H1 (cell line): ENCODE measurements at regions not wholly inside any gene's neighbourhood (a gene's known extent, or its start where the extent isn't known, plus 50 kb on each side); places are given as distances from the start of the nearest gene placed in this dataset.

Experiments used
- CTCF ChIA-PET: fragments of 300-600 bp; sonication (Branson Sonifier 250); formaldehyde crosslinking; loops from one replicate; lab custom pipeline; 2021; ENCODE audit not compliant: partially characterized antibody; lab: Charles Lee
- POLR2A ChIA-PET: fragments of 300-600 bp; sonication (Branson Sonifier 250); formaldehyde crosslinking; loops from one replicate; lab custom pipeline; 2021; ENCODE audit warnings: inconsistent platforms; ENCODE audit not compliant: partially characterized antibody; lab: Charles Lee
- DNase-seq, 2 experiments: peaks; one replicate each; pipeline versions ENCODE4 v3.0.0 to v3.0.0-alpha.2; 2010 to 2022; ENCODE audit warnings: low spot score in 2 of 2, low read depth in 1 of 2, mixed read lengths in 1 of 2
- FAIRE-seq: peaks from 2 replicates; lab custom pipeline; 2011; peaks lifted over from hg19 to GRCh38; lab: Jason Lieb, UNC
- H2AFZ ChIP-seq: 2 replicates; pipeline ENCODE4 v1.8.1; 2012; ENCODE audit warnings: low read length, inconsistent platforms
- H2AK5ac ChIP-seq: 2 replicates; pipeline ENCODE4 v1.6.1; 2013; ENCODE audit warnings: low read depth, low read length
- H2BK120ac ChIP-seq: replicated peaks from 2 replicates; pipeline ENCODE3; 2013; ENCODE audit warnings: low read depth, low read length, inconsistent platforms
- H2BK12ac ChIP-seq: 2 replicates; pipeline ENCODE4 v1.6.1; 2013; ENCODE audit warnings: low read depth, low read length
- H2BK15ac ChIP-seq: 2 replicates; pipeline ENCODE4 v1.6.1; 2013; ENCODE audit warnings: low read length
- H2BK20ac ChIP-seq: 2 replicates; pipeline ENCODE4 v1.6.1; 2013; ENCODE audit warnings: low read length
- H2BK5ac ChIP-seq: 2 replicates; pipeline ENCODE4 v1.6.1; 2013; ENCODE audit warnings: low read depth, low read length
- H3K14ac ChIP-seq: 2 replicates; pipeline ENCODE4 v1.6.1; 2013; ENCODE audit warnings: inconsistent platforms; ENCODE audit not compliant: insufficient read length
- H3K18ac ChIP-seq: 2 replicates; pipeline ENCODE4 v1.6.1; 2013; ENCODE audit warnings: low read length; ENCODE audit errors: extremely low read depth
- H3K23ac ChIP-seq: 2 replicates; pipeline ENCODE4 v1.6.1; 2013; ENCODE audit warnings: inconsistent platforms; ENCODE audit not compliant: insufficient read length
- H3K23me2 ChIP-seq: 2 replicates; pipeline ENCODE4 v1.6.1; 2013; ENCODE audit warnings: low read depth, low read length
- H3K27ac ChIP-seq: 2 replicates; pipeline ENCODE4 v1.6.1; 2011; ENCODE audit warnings: low read depth, low read length, inconsistent platforms
- H3K27me3 ChIP-seq, 4 experiments: replicated peaks in 1 of 4; 1 replicate in 1 of 4; 2 replicates in 3 of 4; pipeline versions ENCODE4 v1.6.1 to v1.8.1; 2011 to 2013; ENCODE audit warnings: low read length in 3 of 4, mild to moderate bottlenecking in 3 of 4, inconsistent platforms in 2 of 4, mixed read lengths in 2 of 4, moderate library complexity in 1 of 4; ENCODE audit not compliant: control insufficient read depth in 3 of 4, insufficient read depth in 3 of 4; ENCODE audit errors: extremely low read depth in 1 of 4
- H3K36me3 ChIP-seq, 4 experiments: 2 replicates each; pipeline versions ENCODE4 v1.6.1 to v1.8.1; 2011 to 2013; ENCODE audit warnings: mild to moderate bottlenecking in 4 of 4, low read length in 3 of 4, moderate library complexity in 2 of 4, control low read depth in 1 of 4, inconsistent platforms in 1 of 4; ENCODE audit not compliant: insufficient read depth in 4 of 4, control insufficient read depth in 2 of 4
- H3K4ac ChIP-seq: replicated peaks from 2 replicates; pipeline ENCODE3; 2013; ENCODE audit warnings: low read length, low read depth, mixed read lengths, inconsistent platforms; ENCODE audit not compliant: insufficient read length
- H3K4me1 ChIP-seq, 4 experiments: replicated peaks in 1 of 4; 1 replicate in 1 of 4; 2 replicates in 3 of 4; pipeline versions ENCODE4 v1.6.1 to v1.8.1; 2011 to 2013; ENCODE audit warnings: low read length in 3 of 4, inconsistent platforms in 2 of 4, mixed read lengths in 1 of 4; ENCODE audit not compliant: insufficient read depth in 4 of 4, control insufficient read depth in 3 of 4
- H3K4me2 ChIP-seq, 2 experiments: 2 replicates each; pipeline versions ENCODE4 v1.6.1 to v1.8.1; 2011 to 2013; ENCODE audit warnings: low read depth in 2 of 2, low read length in 2 of 2, control low read depth in 1 of 2, inconsistent platforms in 1 of 2, mild to moderate bottlenecking in 1 of 2; ENCODE audit not compliant: insufficient read depth in 1 of 2
- H3K4me3 ChIP-seq, 4 experiments: fragments of 200-600, 300-600 bp in 1 of 4; sonication (generic), shearing (Covaris generic), sonication (Bioruptor Twin) in 1 of 4; 2 replicates each; pipeline versions ENCODE4 v1.5.1 to v1.8.1; 2011 to 2016; ENCODE audit warnings: low read length in 4 of 4, low read depth in 3 of 4, control low read depth in 2 of 4, inconsistent platforms in 2 of 4, mild to moderate bottlenecking in 2 of 4, mixed read lengths in 1 of 4, moderate library complexity in 1 of 4; ENCODE audit not compliant: insufficient read depth in 2 of 4; ENCODE audit errors: extremely low read depth in 1 of 4
- H3K56ac ChIP-seq: replicated peaks from 2 replicates; pipeline ENCODE3; 2013; ENCODE audit warnings: low read depth, mild to moderate bottlenecking, mixed read lengths, low read length, inconsistent platforms; ENCODE audit not compliant: insufficient read length
- H3K79me1 ChIP-seq: 2 replicates; pipeline ENCODE4 v1.6.1; 2013; ENCODE audit warnings: low read depth, low read length, control low read depth
- H3K79me2 ChIP-seq, 2 experiments: 2 replicates each; pipeline versions ENCODE4 v1.6.1 to v1.8.1; 2012 to 2013; ENCODE audit warnings: low read length in 2 of 2, mild to moderate bottlenecking in 2 of 2, inconsistent platforms in 1 of 2; ENCODE audit not compliant: insufficient read depth in 2 of 2, control insufficient read depth in 1 of 2
- H3K9ac ChIP-seq, 4 experiments: replicated peaks in 1 of 4; 1 replicate in 1 of 4; 2 replicates in 3 of 4; pipeline versions ENCODE4 v1.6.1 to v1.8.1; 2011 to 2013; ENCODE audit warnings: low read depth in 3 of 4, low read length in 3 of 4, control low read depth in 2 of 4, mild to moderate bottlenecking in 2 of 4, moderate library complexity in 2 of 4, inconsistent platforms in 1 of 4; ENCODE audit errors: extremely low read depth in 1 of 4
- H3K9me3 ChIP-seq, 2 experiments: 2 replicates each; pipeline versions ENCODE4 v1.6.1 to v1.8.1; 2012 to 2013; ENCODE audit warnings: mild to moderate bottlenecking in 2 of 2, moderate library complexity in 2 of 2, control low read depth in 1 of 2, inconsistent platforms in 1 of 2, low read depth in 1 of 2, low read length in 1 of 2, mixed read lengths in 1 of 2; ENCODE audit not compliant: insufficient read depth in 2 of 2
- H4K20me1 ChIP-seq, 2 experiments: replicated peaks in 1 of 2; 2 replicates each; pipeline versions ENCODE3 to v1.8.1; 2011 to 2013; ENCODE audit warnings: inconsistent platforms in 2 of 2, low read length in 2 of 2, mild to moderate bottlenecking in 1 of 2; ENCODE audit not compliant: insufficient read depth in 2 of 2, control insufficient read depth in 1 of 2
- H4K5ac ChIP-seq: 2 replicates; pipeline ENCODE4 v1.6.1; 2013; ENCODE audit warnings: low read length, low read depth, mixed read lengths, inconsistent platforms; ENCODE audit not compliant: insufficient read length
- H4K8ac ChIP-seq: 2 replicates; pipeline ENCODE4 v1.8.0; 2013; ENCODE audit warnings: mild to moderate bottlenecking, moderate library complexity, low read length, inconsistent platforms; ENCODE audit not compliant: insufficient read depth; ENCODE audit errors: extremely low read depth
- H4K91ac ChIP-seq: replicated peaks from 2 replicates; pipeline ENCODE3; 2013; ENCODE audit warnings: low read length, mixed read lengths, inconsistent platforms; ENCODE audit not compliant: insufficient read length
- ASH2L ChIP-seq: fragments of 200-600, 300-600 bp; sonication (generic); IDR thresholded peaks from one replicate; pipeline ENCODE4 v1.7.1; 2017; ENCODE audit warnings: low read length
- BCL11A ChIP-seq, 2 experiments: IDR thresholded peaks; one replicate each; pipeline ENCODE4 v1.6.1; 2011; ENCODE audit warnings: low read depth in 2 of 2, low read length in 2 of 2, mild to moderate bottlenecking in 2 of 2
- CREB1 ChIP-seq: IDR thresholded peaks from 2 replicates; pipeline ENCODE4 v1.6.1; 2012; ENCODE audit warnings: inconsistent platforms
- EZH2 ChIP-seq: fragments of 200-600 bp; sonication (generic); IDR thresholded peaks from 2 replicates; pipeline ENCODE4 v1.7.1; 2012; ENCODE audit warnings: low read depth, mild to moderate bottlenecking, moderate library complexity, low read length, inconsistent platforms; ENCODE audit not compliant: severe bottlenecking
- FOSL1 ChIP-seq: IDR thresholded peaks from 2 replicates; pipeline ENCODE4 v1.6.1; 2011; ENCODE audit warnings: mild to moderate bottlenecking, low read depth, low read length, moderate library complexity; ENCODE audit not compliant: insufficient read depth
- KDM1A ChIP-seq: fragments of 200-600, 300-600 bp; sonication (generic); IDR thresholded peaks from 2 replicates; pipeline ENCODE4 v1.7.1; 2016; ENCODE audit warnings: mild to moderate bottlenecking, low read length, borderline replicate concordance
- KDM4A ChIP-seq: IDR thresholded peaks from one replicate; pipeline ENCODE4 v1.7.1; 2012; ENCODE audit warnings: low read depth, mild to moderate bottlenecking, moderate library complexity, low read length, inconsistent platforms; ENCODE audit not compliant: severe bottlenecking
- KDM5A ChIP-seq: fragments of 200-600 bp; IDR thresholded peaks from 2 replicates; pipeline ENCODE4 v1.7.1; 2012; ENCODE audit warnings: mild to moderate bottlenecking, low read length, inconsistent platforms, mixed read lengths
- PHF8 ChIP-seq: fragments of 200-600 bp; sonication (generic); conservative IDR thresholded peaks from 2 replicates; pipeline ENCODE4 v1.7.1; 2012; ENCODE audit warnings: low read depth, mild to moderate bottlenecking, inconsistent platforms, low read length, moderate library complexity
- POLR2A ChIP-seq, 2 experiments: IDR thresholded peaks; 1 replicate in 1 of 2; 2 replicates in 1 of 2; pipeline ENCODE4 v1.6.1; 2011; ENCODE audit warnings: low read depth in 2 of 2, low read length in 2 of 2, mild to moderate bottlenecking in 2 of 2; ENCODE audit errors: control extremely low read depth in 1 of 2
- RBBP5 ChIP-seq: IDR thresholded peaks from 2 replicates; pipeline ENCODE4 v1.7.1; 2012; ENCODE audit warnings: low read depth, mild to moderate bottlenecking, inconsistent platforms, low read length, moderate library complexity, borderline replicate concordance
- RXRA ChIP-seq: IDR thresholded peaks from 2 replicates; pipeline ENCODE4 v1.6.1; 2011; ENCODE audit warnings: low read depth, mild to moderate bottlenecking, low read length, moderate library complexity; ENCODE audit not compliant: insufficient read depth
- SIN3A ChIP-seq, 2 experiments: IDR thresholded peaks in 1 of 2; conservative IDR thresholded peaks in 1 of 2; 2 replicates each; pipeline ENCODE4 v1.6.1; 2011 to 2012; ENCODE audit warnings: low read length in 2 of 2, improper control_type of control experiment in 1 of 2, low read depth in 1 of 2, mild to moderate bottlenecking in 1 of 2
- SP2 ChIP-seq: IDR thresholded peaks from 2 replicates; pipeline ENCODE4 v1.6.1; 2012; ENCODE audit warnings: mild to moderate bottlenecking, low read length, inconsistent platforms
- TAF7 ChIP-seq: optimal IDR thresholded peaks from 2 replicates; pipeline ENCODE3; 2011; ENCODE audit warnings: low read depth, mild to moderate bottlenecking, inconsistent platforms, low read length, moderate library complexity, borderline replicate concordance
- WGBS, 2 experiments: shearing (Covaris generic) in 1 of 2; methylation state at CpG; one replicate each; pipeline versions ENCODE4 v1.1.6 to v1.1.7; 2013 to 2015; ENCODE audit warnings: low lambda C conversion rate in 2 of 2, mixed read lengths in 2 of 2, inconsistent platforms in 1 of 2, low coverage in 1 of 2, missing lambda C conversion rate in 1 of 2; ENCODE audit not compliant: insufficient replicate concordance in 2 of 2, insufficient coverage in 1 of 2, insufficient read length in 1 of 2; ENCODE audit errors: extremely low coverage in 1 of 2, missing lambda C conversion rate in 1 of 2; 5-methylcytosine and 5-hydroxymethylcytosine counted together

DNA sequence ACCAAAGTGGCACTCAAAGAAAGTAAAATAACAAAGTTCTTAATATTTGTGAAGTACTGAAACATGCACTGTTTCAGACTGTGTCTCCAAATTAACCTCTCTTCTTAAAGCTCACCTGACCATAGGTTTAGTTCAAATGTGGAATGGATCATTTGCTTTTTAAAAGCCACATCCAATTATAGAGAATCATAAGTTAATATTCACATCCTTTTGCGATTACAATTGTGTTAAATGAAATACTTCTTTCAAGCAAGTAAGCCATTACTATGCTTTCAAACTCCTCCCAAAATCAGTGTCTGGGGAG is 95.3 kb upstream of the PTPN13 start:
- Histone ChIP-seq H3K4me1 (peaks cover 0 to 11% (median 0%) of the 10 kb centered on the region in 4 experiments; a peak in 2 of 7 replicates), H2AK5ac (no peak overlapping the region), H4K91ac (no peak overlapping the region), H2BK15ac (no peak overlapping the region), H3K4ac (no peak overlapping the region), H4K20me1 (no peaks in the 10 kb centered on the region), H3K36me3 (no peaks in the 10 kb centered on the region), H3K79me2 (no peaks in the 10 kb centered on the region), H2BK5ac (no peak overlapping the region), H3K23me2 (no peaks in the 10 kb centered on the region), H2AFZ (no peak overlapping the region), H3K79me1 (no peaks in the 10 kb centered on the region), H3K27me3 (no peaks in the 10 kb centered on the region), H4K8ac (no peak overlapping the region), H3K4me3 (no peak overlapping the region), H2BK20ac (no peak overlapping the region), H3K18ac (no peak overlapping the region), H2BK12ac (no peak overlapping the region), H3K9me3 (no peaks in the 10 kb centered on the region), H3K56ac (no peak overlapping the region), H3K23ac (no peak overlapping the region), H2BK120ac (no peak overlapping the region), H3K4me2 (no peak overlapping the region), H3K14ac (no peak overlapping the region), H4K5ac (no peak overlapping the region), H3K27ac (no peak overlapping the region), H3K9ac (no peak overlapping the region)
- CTCF ChIA-PET: interaction anchor here (0.6 to 6.7 kb wide), 58 partner anchors 10 to 452 kb away, joined by 3 to 68 read pairs (median 4); partner anchors contain the start of genes C4orf36 and PTPN13
- 75% methylated on average over 1 of the region's 1 CpG; no CpG with 5 or more reads in 1 of the 2 experiments for WGBS, 2 experiments
- FAIRE-seq (no peak), DNase-seq (no peak)
- POLR2A ChIA-PET: interaction anchor here (1.7 kb wide), 1 partner anchor 96 kb away, joined by 5 read pairs; the partner anchor contains the start of gene PTPN13
- TF ChIP-seq SIN3A (conservative IDR thresholded peaks at IDR 0.05 in 1 of 2, IDR thresholded peaks at IDR 0.05 in 1 of 2; ENCODE audit: low read depth in 1 of 2, low read length in 2 of 2): no peak
- TF ChIP-seq PHF8: no peak
- no peak for TF ChIP-seq POLR2A (IDR thresholded peaks at IDR 0.05; ENCODE audit: control extremely low read depth in 1 of 2, low read depth in 2 of 2, low read length in 2 of 2)
- TF ChIP-seq TAF7: no peak
- no peak for TF ChIP-seq FOSL1
- TF ChIP-seq EZH2: no peak
- no peak for TF ChIP-seq SP2
- no peak for TF ChIP-seq KDM1A
- no peak for TF ChIP-seq RXRA
- no peak for TF ChIP-seq CREB1
- TF ChIP-seq KDM5A: no peak
- TF ChIP-seq KDM4A: no peak
- no peak for TF ChIP-seq ASH2L
- TF ChIP-seq RBBP5: no peak
- no peak for TF ChIP-seq BCL11A (IDR thresholded peaks at IDR 0.05; ENCODE audit: low read depth in 2 of 2, low read length in 2 of 2)
